ENCODE measurements at regions not wholly inside any gene's neighbourhood (a gene's known extent, or its start where the extent isn't known, plus 50 kb on each side); places are given as distances from the start of the nearest gene placed in this dataset.

GRCh38 chr9:107727086-107727780, 237.7 kb upstream of the KLF4 start:
- H3K4me3 ChIP-seq, result no peak overlapping the region
- DNase-seq (ENCODE audit: low spot score), result no peak
- peak overlapping the region; percentile 6 to 60 for H3K27ac ChIP-seq
- no peak for TF ChIP-seq CTCF (IDR thresholded peaks at IDR 0.05)

GRCh38 chr9:107723015-107723414, 233.4 kb upstream of the KLF4 start:
- no peak for DNase-seq (ENCODE audit: low spot score)
- no peak overlapping the region for H3K4me3 ChIP-seq
- TF ChIP-seq CTCF (IDR thresholded peaks at IDR 0.05), result no peak
- H3K27ac ChIP-seq, result no peak overlapping the region

- H3K27ac ChIP-seq, result no peak overlapping the region
- no peak for DNase-seq (ENCODE audit: low spot score)
- H3K4me3 ChIP-seq, result no peak overlapping the region
- TF ChIP-seq CTCF (IDR thresholded peaks at IDR 0.05), result no peak
Measured at GRCh38 chr9:107721705-107722245, 232.2 kb upstream of the KLF4 start.

- no peak for TF ChIP-seq CTCF (IDR thresholded peaks at IDR 0.05)
- no peak for DNase-seq (ENCODE audit: low spot score)
- Histone ChIP-seq H3K27ac (no peak overlapping the region), H3K4me3 (no peak overlapping the region)
Measured at GRCh38 chr9:107720501-107720900, 230.9 kb upstream of the KLF4 start.

- Histone ChIP-seq H3K4me3 (no peak overlapping the region), H3K27ac (no peak overlapping the region)
- no peak for TF ChIP-seq CTCF (IDR thresholded peaks at IDR 0.05)
- no peak for DNase-seq (ENCODE audit: low spot score)
Measured at GRCh38 chr9:107717529-107718314, 228.2 kb upstream of the KLF4 start.

GRCh38 chr9:107715740-107716139, 226.2 kb upstream of the KLF4 start:
- TF ChIP-seq CTCF (IDR thresholded peaks at IDR 0.05), result no peak
- H3K27ac ChIP-seq, result no peak overlapping the region
- no peak for DNase-seq (ENCODE audit: low spot score)
- H3K4me3 ChIP-seq, result no peak overlapping the region
